HUES48 (cell line): ENCODE measurements at regions not wholly inside any gene's neighbourhood (a gene's known extent, or its start where the extent isn't known, plus 50 kb on each side); places are given as distances from the start of the nearest gene placed in this dataset.

Experiments used
- H3K27ac ChIP-seq: one replicate; pipeline ENCODE4 v1.7.0; 2013; ENCODE audit warnings: low read depth, low read length, inconsistent platforms
- H3K27me3 ChIP-seq: 2 replicates; pipeline ENCODE4 v1.6.1; 2013; ENCODE audit warnings: mild to moderate bottlenecking, low read length; ENCODE audit not compliant: control insufficient read depth, insufficient read depth
- H3K36me3 ChIP-seq: 2 replicates; pipeline ENCODE4 v1.6.1; 2013; ENCODE audit warnings: low read length; ENCODE audit not compliant: control insufficient read depth, insufficient read depth
- H3K4me1 ChIP-seq: 2 replicates; pipeline ENCODE4 v1.6.1; 2013; ENCODE audit warnings: mild to moderate bottlenecking, low read length; ENCODE audit not compliant: control insufficient read depth, insufficient read depth
- H3K4me3 ChIP-seq: 2 replicates; pipeline ENCODE4 v1.5.1; 2013; ENCODE audit warnings: mild to moderate bottlenecking, low read depth, low read length
- H3K9ac ChIP-seq: 2 replicates; pipeline ENCODE4 v1.6.1; 2013; ENCODE audit warnings: mild to moderate bottlenecking, low read depth, low read length, moderate library complexity
- H3K9me3 ChIP-seq: 2 replicates; pipeline ENCODE4 v1.6.1; 2013; ENCODE audit warnings: low read length; ENCODE audit not compliant: control insufficient read depth, insufficient read depth

DNA sequence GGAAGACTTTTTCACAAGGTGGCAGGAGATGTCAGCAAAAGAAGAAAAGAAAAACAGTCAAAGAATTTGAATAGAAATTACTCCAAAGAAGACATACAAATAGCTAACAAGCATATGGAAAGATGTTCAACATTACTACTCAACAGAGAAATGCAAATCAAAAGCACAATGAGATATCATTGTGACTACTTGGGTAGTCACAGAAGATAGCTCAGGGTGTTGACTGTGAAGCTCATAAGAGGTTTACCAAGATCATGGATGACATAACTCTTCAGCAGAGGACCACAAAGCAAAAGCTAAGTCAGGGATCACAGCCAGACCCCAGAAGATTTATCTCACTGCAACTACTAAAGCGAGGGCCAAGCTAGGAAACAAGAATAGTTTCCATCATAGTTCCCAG, 53.0 kb upstream of the TANK start:
- Histone ChIP-seq H3K36me3 (no peaks in the 10 kb centered on the region), H3K9ac (no peak overlapping the region), H3K4me1 (peaks cover 12% of the 10 kb centered on the region), H3K27ac (no peak overlapping the region), H3K9me3 (no peaks in the 10 kb centered on the region), H3K4me3 (no peak overlapping the region), H3K27me3 (no peaks in the 10 kb centered on the region)
